ENCODE measurements at regions not wholly inside any gene's neighbourhood (a gene's known extent, or its start where the extent isn't known, plus 50 kb on each side); places are given as distances from the start of the nearest gene placed in this dataset.

DNA sequence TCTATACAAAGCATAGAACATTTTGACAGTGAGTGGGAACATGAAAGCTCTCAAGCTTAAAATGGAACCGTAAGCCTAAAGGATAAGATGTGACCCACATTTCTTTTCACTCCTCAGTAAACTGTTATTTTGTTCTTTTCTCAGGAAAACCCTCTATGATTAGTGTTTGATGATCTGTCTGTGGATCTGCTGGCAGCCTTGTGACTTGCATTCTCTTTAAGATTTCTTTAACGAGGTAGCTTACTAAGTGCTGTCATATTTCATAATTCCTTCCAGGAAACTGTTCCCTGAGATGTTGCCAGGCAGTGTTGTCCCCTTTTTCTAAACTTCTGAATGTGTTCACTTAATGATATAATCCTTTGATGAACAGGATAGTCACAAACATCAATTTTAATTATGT is 167.6 kb downstream of the PYDC2 start:
- TF ChIP-seq POLR2AphosphoS5 (IDR thresholded peaks at IDR 0.05; ENCODE audit: low read depth, low read length) (no peak), POLR2A (IDR thresholded peaks at IDR 0.05; ENCODE audit: low read depth, low read length) (no peak), PAX5 (IDR thresholded peaks at IDR 0.05; ENCODE audit: insufficient read depth, low read length, severe bottlenecking) (no peak), TAF1 (IDR thresholded peaks at IDR 0.05; ENCODE audit: low read depth, low read length) (no peak)

All from GM12891 (cell line).